ENCODE measurements at regions not wholly inside any gene's neighbourhood (a gene's known extent, or its start where the extent isn't known, plus 50 kb on each side); places are given as distances from the start of the nearest gene placed in this dataset.

DNA sequence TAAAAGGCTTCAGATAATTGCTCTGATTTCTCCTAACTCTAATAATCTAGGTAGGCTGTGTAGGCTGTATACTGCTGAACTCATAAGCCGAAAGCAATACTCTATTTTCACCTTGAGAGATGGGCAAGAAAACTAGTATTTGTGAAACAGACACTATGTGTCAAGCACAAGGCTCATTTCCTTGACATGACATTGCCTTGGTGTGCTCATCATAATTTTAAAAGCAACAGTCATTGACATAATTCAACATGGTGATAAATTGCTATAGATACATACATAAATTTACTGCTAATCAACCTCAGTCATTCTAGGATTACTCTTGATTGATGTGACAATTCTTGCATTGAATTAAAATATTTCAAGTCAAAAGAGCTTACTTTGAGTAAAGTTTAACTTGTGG is 304.7 kb downstream of the CNTN3 start:
- no peaks in the 10 kb centered on the region for H3K36me3 ChIP-seq (ENCODE audit: insufficient read depth, low read length)
- no peak overlapping the region for H3K4me2 ChIP-seq (ENCODE audit: low read length)
- no peak overlapping the region for H3K9ac ChIP-seq (ENCODE audit: low read depth, low read length)
- H3K27me3 ChIP-seq (ENCODE audit: control insufficient read depth, insufficient read depth, low read length): no peaks in the 10 kb centered on the region
- H3K4me3 ChIP-seq (ENCODE audit: low read length): no peak overlapping the region
- H3K9me3 ChIP-seq (replicated peaks; ENCODE audit: low read length): no peaks in the 10 kb centered on the region
- H3K4me1 ChIP-seq (ENCODE audit: control insufficient read depth, insufficient read depth, low read length): peaks cover 4% of the 10 kb centered on the region

DNA sequence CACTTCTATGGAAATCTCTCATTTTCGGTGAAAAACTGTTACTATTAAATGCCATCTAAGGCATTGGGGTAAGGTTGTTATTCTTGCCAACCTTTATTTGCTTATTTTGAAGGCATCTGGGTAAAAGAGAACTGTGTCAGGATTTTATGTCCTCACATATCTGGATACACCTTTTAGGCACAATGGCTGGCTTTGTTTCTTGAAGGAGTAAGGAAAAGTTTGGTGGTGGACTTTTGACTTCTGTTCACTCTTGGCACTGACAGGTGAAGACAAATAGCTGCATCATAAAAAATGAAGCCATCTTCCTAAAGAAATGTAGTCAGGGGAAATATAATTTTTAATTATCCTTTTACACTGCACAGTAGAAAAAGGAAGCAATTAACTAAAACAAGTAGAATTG is 310.0 kb downstream of the CNTN3 start:
- H3K4me3 ChIP-seq (ENCODE audit: low read length): no peak overlapping the region
- H3K9ac ChIP-seq (ENCODE audit: low read depth, low read length): no peak overlapping the region

DNA sequence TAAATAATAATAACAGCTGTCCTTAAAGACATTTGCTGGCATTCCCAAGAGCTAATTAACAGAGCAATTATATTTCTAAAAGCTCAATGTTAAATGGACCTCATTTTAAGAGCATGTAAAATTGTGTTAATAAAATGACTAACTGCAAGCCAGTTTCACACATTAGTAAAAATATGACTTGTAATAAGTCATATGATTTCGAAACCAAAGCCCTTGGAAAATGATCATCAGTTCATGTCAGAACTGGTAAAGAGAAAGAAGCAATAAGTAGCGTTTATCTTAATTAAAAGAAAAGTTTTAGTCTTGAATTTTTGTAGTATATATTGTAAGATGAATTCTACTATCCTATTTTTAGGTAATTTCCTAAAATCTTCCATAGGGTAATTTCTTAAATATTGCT is 310.7 kb downstream of the CNTN3 start:
- H3K4me3 ChIP-seq (ENCODE audit: low read length): no peak overlapping the region
- H3K36me3 ChIP-seq (ENCODE audit: insufficient read depth, low read length): no peaks in the 10 kb centered on the region
- H3K9ac ChIP-seq (ENCODE audit: low read depth, low read length): no peak overlapping the region
- no peak overlapping the region for H3K4me2 ChIP-seq (ENCODE audit: low read length)
- no peaks in the 10 kb centered on the region for H3K4me1 ChIP-seq (ENCODE audit: control insufficient read depth, insufficient read depth, low read length)
- H3K9me3 ChIP-seq (replicated peaks; ENCODE audit: low read length): no peaks in the 10 kb centered on the region
- H3K27me3 ChIP-seq (ENCODE audit: control insufficient read depth, insufficient read depth, low read length): no peaks in the 10 kb centered on the region

More for the DNA sequence above, 310.0 kb downstream of the CNTN3 start:
- no peaks in the 10 kb centered on the region for H3K36me3 ChIP-seq (ENCODE audit: insufficient read depth, low read length)
- no peaks in the 10 kb centered on the region for H3K4me1 ChIP-seq (ENCODE audit: control insufficient read depth, insufficient read depth, low read length)
- no peak overlapping the region for H3K4me2 ChIP-seq (ENCODE audit: low read length)
- H3K27me3 ChIP-seq (ENCODE audit: control insufficient read depth, insufficient read depth, low read length): no peaks in the 10 kb centered on the region
- H3K9me3 ChIP-seq (replicated peaks; ENCODE audit: low read length): no peaks in the 10 kb centered on the region

- Histone ChIP-seq H3K4me2 (ENCODE audit: low read length) (no peak overlapping the region), H3K9me3 (replicated peaks; ENCODE audit: low read length) (no peaks in the 10 kb centered on the region), H3K27me3 (ENCODE audit: control insufficient read depth, insufficient read depth, low read length) (no peaks in the 10 kb centered on the region), H3K4me1 (ENCODE audit: control insufficient read depth, insufficient read depth, low read length) (no peaks in the 10 kb centered on the region), H3K9ac (ENCODE audit: low read depth, low read length) (no peak overlapping the region), H3K36me3 (ENCODE audit: insufficient read depth, low read length) (no peaks in the 10 kb centered on the region), H3K4me3 (ENCODE audit: low read length) (no peak overlapping the region)
These were observed 311.5 kb downstream of the CNTN3 start for GRCh38 chr3:74302969-74303368.

DNA sequence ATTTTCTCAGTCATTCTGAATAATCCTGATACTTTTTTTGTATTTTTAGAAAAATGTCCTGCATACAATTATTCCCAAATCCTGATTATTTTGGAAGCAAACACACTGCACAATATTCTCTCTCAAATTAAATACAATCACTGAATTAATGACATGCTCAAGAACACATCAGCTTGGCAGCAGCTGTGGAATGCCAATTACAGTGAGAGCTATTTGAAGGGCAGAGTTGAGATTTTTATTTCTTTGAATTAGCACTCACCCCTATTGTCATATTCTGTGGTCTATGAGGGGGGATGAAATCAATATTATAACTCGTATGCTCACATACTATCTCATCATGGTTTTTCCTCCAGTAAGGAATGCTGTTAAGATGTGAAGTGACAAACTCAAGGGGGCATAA is 312.2 kb downstream of the CNTN3 start:
- no peak overlapping the region for H3K4me2 ChIP-seq (ENCODE audit: low read length)
- H3K27me3 ChIP-seq (ENCODE audit: control insufficient read depth, insufficient read depth, low read length): no peaks in the 10 kb centered on the region
- H3K4me1 ChIP-seq (ENCODE audit: control insufficient read depth, insufficient read depth, low read length): no peaks in the 10 kb centered on the region
- H3K36me3 ChIP-seq (ENCODE audit: insufficient read depth, low read length): no peaks in the 10 kb centered on the region
- H3K4me3 ChIP-seq (ENCODE audit: low read length): no peak overlapping the region
- H3K9ac ChIP-seq (ENCODE audit: low read depth, low read length): no peak overlapping the region
- no peaks in the 10 kb centered on the region for H3K9me3 ChIP-seq (replicated peaks; ENCODE audit: low read length)

GRCh38 chr3:74301056-74301455 is 313.4 kb downstream of the CNTN3 start:
- Histone ChIP-seq H3K27me3 (ENCODE audit: control insufficient read depth, insufficient read depth, low read length) (no peaks in the 10 kb centered on the region), H3K4me1 (ENCODE audit: control insufficient read depth, insufficient read depth, low read length) (no peaks in the 10 kb centered on the region), H3K9ac (ENCODE audit: low read depth, low read length) (no peak overlapping the region), H3K4me2 (ENCODE audit: low read length) (no peak overlapping the region), H3K9me3 (replicated peaks; ENCODE audit: low read length) (no peaks in the 10 kb centered on the region), H3K36me3 (ENCODE audit: insufficient read depth, low read length) (no peaks in the 10 kb centered on the region), H3K4me3 (ENCODE audit: low read length) (no peak overlapping the region)

DNA sequence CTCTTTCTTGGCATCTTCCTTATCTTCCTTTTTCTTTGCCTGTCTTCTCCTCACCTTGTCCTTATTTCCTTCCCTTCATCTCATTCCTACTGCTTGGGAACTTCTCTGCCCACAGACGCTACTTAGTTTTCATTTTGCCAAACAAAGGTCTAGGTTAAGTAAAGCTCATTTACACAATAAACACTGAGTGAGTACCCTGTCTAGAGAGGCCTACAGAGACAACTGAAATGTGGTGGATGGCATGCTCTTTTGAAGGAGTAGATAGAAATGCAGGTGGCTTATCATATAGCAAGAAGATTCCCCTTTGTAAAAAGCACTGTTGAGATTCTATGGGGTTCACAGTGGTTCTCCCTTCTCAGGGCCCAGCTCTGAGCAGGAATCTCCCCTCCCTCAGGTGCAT is 319.0 kb downstream of the CNTN3 start:
- no peaks in the 10 kb centered on the region for H3K27me3 ChIP-seq (ENCODE audit: control insufficient read depth, insufficient read depth, low read length)
- H3K36me3 ChIP-seq (ENCODE audit: insufficient read depth, low read length): no peaks in the 10 kb centered on the region
- no peak overlapping the region for H3K4me3 ChIP-seq (ENCODE audit: low read length)
- H3K4me1 ChIP-seq (ENCODE audit: control insufficient read depth, insufficient read depth, low read length): no peaks in the 10 kb centered on the region
- no peaks in the 10 kb centered on the region for H3K9me3 ChIP-seq (replicated peaks; ENCODE audit: low read length)
- no peak overlapping the region for H3K4me2 ChIP-seq (ENCODE audit: low read length)
- H3K9ac ChIP-seq (ENCODE audit: low read depth, low read length): no peak overlapping the region

DNA sequence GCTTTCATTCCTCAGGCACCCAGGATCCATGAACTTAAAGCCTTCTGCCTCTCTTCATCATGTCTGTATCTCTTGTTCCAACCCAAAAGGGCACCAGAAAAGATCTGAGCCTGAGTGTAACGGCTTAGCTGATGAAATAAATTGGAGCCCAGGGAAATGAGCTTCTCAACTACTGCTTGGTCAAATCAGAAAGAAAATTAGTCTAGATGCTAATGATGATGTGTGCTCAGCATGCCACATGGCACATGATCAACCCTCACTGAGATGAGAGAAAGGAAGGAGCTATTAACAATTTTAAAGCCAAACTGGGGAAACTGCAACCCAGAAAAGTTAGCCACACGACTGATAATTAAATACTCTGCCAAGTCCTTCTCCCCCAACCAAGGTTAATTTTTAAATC is 325.7 kb downstream of the CNTN3 start:
- no peaks in the 10 kb centered on the region for H3K4me1 ChIP-seq (ENCODE audit: control insufficient read depth, insufficient read depth, low read length)
- no peak overlapping the region for H3K4me3 ChIP-seq (ENCODE audit: low read length)
- no peaks in the 10 kb centered on the region for H3K36me3 ChIP-seq (ENCODE audit: insufficient read depth, low read length)
- no peak overlapping the region for H3K9ac ChIP-seq (ENCODE audit: low read depth, low read length)
- H3K27me3 ChIP-seq (ENCODE audit: control insufficient read depth, insufficient read depth, low read length): no peaks in the 10 kb centered on the region
- H3K4me2 ChIP-seq (ENCODE audit: low read length): no peak overlapping the region
- no peaks in the 10 kb centered on the region for H3K9me3 ChIP-seq (replicated peaks; ENCODE audit: low read length)

- no peaks in the 10 kb centered on the region for H3K27me3 ChIP-seq (ENCODE audit: control insufficient read depth, insufficient read depth, low read length)
These were observed 326.9 kb downstream of the CNTN3 start for GRCh38 chr3:74287557-74287956.

GRCh38 chr3:74282202-74282601 is 332.3 kb downstream of the CNTN3 start:
- Histone ChIP-seq H3K9me3 (replicated peaks; ENCODE audit: low read length) (no peaks in the 10 kb centered on the region), H3K27me3 (ENCODE audit: control insufficient read depth, insufficient read depth, low read length) (no peaks in the 10 kb centered on the region), H3K9ac (ENCODE audit: low read depth, low read length) (no peak overlapping the region), H3K4me2 (ENCODE audit: low read length) (no peak overlapping the region), H3K4me1 (ENCODE audit: control insufficient read depth, insufficient read depth, low read length) (no peaks in the 10 kb centered on the region), H3K36me3 (ENCODE audit: insufficient read depth, low read length) (no peaks in the 10 kb centered on the region), H3K4me3 (ENCODE audit: low read length) (no peak overlapping the region)

More at GRCh38 chr3:74287557-74287956, 326.9 kb downstream of the CNTN3 start:
- no peak overlapping the region for H3K4me3 ChIP-seq (ENCODE audit: low read length)
- H3K4me2 ChIP-seq (ENCODE audit: low read length): no peak overlapping the region
- no peak overlapping the region for H3K9ac ChIP-seq (ENCODE audit: low read depth, low read length)
- no peaks in the 10 kb centered on the region for H3K36me3 ChIP-seq (ENCODE audit: insufficient read depth, low read length)
- no peaks in the 10 kb centered on the region for H3K4me1 ChIP-seq (ENCODE audit: control insufficient read depth, insufficient read depth, low read length)
- no peaks in the 10 kb centered on the region for H3K9me3 ChIP-seq (replicated peaks; ENCODE audit: low read length)

DNA sequence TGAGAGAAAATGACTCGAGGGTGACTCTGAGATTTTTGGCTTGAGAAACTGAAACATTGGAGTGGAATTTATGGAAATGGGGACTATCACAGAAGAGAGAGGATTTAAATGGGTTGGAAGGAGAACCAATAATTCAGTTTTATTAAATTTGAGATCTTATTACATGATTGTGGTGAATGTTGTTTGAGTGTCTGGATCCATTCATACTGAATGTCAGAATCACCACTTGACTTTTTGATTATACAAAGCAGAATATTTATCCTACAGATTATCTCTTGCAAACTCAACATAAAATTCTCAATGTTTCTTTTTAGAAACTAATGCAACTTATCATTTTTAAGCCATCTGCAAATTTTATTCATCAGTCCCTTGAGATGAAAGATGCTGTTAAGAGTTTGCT is 332.8 kb downstream of the CNTN3 start:
- Histone ChIP-seq H3K4me2 (ENCODE audit: low read length) (no peak overlapping the region), H3K9ac (ENCODE audit: low read depth, low read length) (no peak overlapping the region), H3K27me3 (ENCODE audit: control insufficient read depth, insufficient read depth, low read length) (no peaks in the 10 kb centered on the region), H3K9me3 (replicated peaks; ENCODE audit: low read length) (no peaks in the 10 kb centered on the region), H3K4me1 (ENCODE audit: control insufficient read depth, insufficient read depth, low read length) (no peaks in the 10 kb centered on the region), H3K36me3 (ENCODE audit: insufficient read depth, low read length) (no peaks in the 10 kb centered on the region), H3K4me3 (ENCODE audit: low read length) (no peak overlapping the region)

DNA sequence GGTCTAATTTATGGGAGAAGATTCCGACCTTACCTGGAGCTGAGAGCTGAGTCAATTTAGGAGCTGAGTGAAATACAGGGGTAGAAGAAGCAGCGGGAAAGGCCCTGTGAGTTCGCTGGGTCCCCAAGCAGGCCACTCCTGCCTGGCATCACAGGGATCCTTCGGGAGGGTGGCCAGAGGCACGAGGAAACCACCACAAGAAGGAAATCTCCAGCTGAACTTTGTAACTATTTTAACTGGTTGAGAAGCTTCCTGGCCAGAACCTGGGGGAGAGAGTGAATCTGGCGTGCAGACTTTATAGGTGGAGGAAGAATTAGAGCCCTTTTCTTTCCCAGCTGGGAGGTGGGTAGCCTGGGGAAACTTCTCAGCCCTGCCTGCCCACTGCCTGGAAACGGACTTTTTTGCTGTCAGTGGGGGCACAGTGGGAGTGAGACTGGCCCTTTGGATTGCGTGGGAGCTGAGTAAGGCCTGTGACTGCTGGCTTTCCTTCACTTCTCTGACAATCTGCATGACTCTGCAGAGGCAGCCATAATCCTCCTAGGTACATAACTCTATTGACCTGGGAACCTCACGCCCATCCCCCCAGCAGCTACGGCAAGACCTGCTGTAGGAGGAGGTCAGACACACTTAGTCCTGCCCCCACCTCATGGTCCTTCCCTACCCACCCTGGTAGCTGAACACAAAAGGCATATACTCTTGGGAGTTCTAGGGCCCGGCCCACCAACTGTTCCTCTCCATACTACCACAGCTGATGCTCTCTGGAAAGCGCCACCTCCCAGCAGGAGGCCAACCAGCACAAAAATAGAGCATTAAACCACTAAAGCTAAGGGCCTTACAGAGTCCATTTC is 340.7 kb downstream of the CNTN3 start:
- Histone ChIP-seq H3K9ac (ENCODE audit: low read depth, low read length) (no peak overlapping the region), H3K36me3 (ENCODE audit: insufficient read depth, low read length) (no peaks in the 10 kb centered on the region), H3K4me2 (ENCODE audit: low read length) (no peak overlapping the region), H3K4me1 (ENCODE audit: control insufficient read depth, insufficient read depth, low read length) (peaks cover 6% of the 10 kb centered on the region), H3K27me3 (ENCODE audit: control insufficient read depth, insufficient read depth, low read length) (no peaks in the 10 kb centered on the region), H3K4me3 (ENCODE audit: low read length) (no peak overlapping the region), H3K9me3 (replicated peaks; ENCODE audit: low read length) (no peaks in the 10 kb centered on the region)
